NCI-H2227 (cell line): ENCODE measurements at regions not wholly inside any gene's neighbourhood (a gene's known extent, or its start where the extent isn't known, plus 50 kb on each side); places are given as distances from the start of the nearest gene placed in this dataset.
A peak's percentile ranks its signal among the peaks of the same experiment; 100 is the strongest.

Experiments used
- DNase-seq: peaks from one replicate; lab custom pipeline; 2025; ENCODE audit not compliant: unreplicated experiment; lab: John Stamatoyannopoulos, UW

- no peak for DNase-seq
Measured at GRCh38 chr6:166010136-166010960, 157.3 kb downstream of the TBXT start.

- DNase-seq = no peak
Measured at GRCh38 chr6:166009385-166010031, 158.1 kb downstream of the TBXT start.

GRCh38 chr6:166008441-166009369, 158.9 kb downstream of the TBXT start:
- peak; percentile 29 for DNase-seq

GRCh38 chr6:166007349-166008263, 160.0 kb downstream of the TBXT start:
- DNase-seq = no peak

GRCh38 chr6:166006900-166007301, 160.8 kb downstream of the TBXT start:
- no peak for DNase-seq

GRCh38 chr6:166005944-166006899, 161.4 kb downstream of the TBXT start:
- DNase-seq = peak; percentile 60

GRCh38 chr6:166005401-166005943, 162.2 kb downstream of the TBXT start:
- no peak for DNase-seq

- DNase-seq = no peak
Measured at GRCh38 chr6:166004876-166005275, 162.8 kb downstream of the TBXT start.

GRCh38 chr6:166004471-166004870, 163.2 kb downstream of the TBXT start:
- no peak for DNase-seq

- no peak for DNase-seq
Measured at GRCh38 chr6:166003569-166003968, 164.1 kb downstream of the TBXT start.

- no peak for DNase-seq
Measured at GRCh38 chr6:166001359-166001758, 166.3 kb downstream of the TBXT start.

GRCh38 chr6:165999279-165999678, 168.4 kb downstream of the TBXT start:
- DNase-seq = no peak

GRCh38 chr6:165998072-165998471, 169.6 kb downstream of the TBXT start:
- DNase-seq = no peak

- no peak for DNase-seq
Measured at GRCh38 chr6:165991341-165991740, 176.3 kb downstream of the TBXT start.

- no peak for DNase-seq
Measured at GRCh38 chr6:165990216-165990615, 177.4 kb downstream of the TBXT start.

- no peak for DNase-seq
Measured at GRCh38 chr6:165988757-165989456, 178.7 kb downstream of the TBXT start.

GRCh38 chr6:165988302-165988756, 179.3 kb downstream of the TBXT start:
- DNase-seq = no peak
